Keratinocyte (primary cell): ENCODE measurements at regions not wholly inside any gene's neighbourhood (a gene's known extent, or its start where the extent isn't known, plus 50 kb on each side); places are given as distances from the start of the nearest gene placed in this dataset.

ENCODE experiments used
- EZH2 ChIP-seq: IDR thresholded peaks from one replicate; pipeline ENCODE4 v1.6.1; 2012; ENCODE audit warnings: inconsistent platforms, mild to moderate bottlenecking, low read length, moderate library complexity
- TF ChIP-seq, protein P1 (sequence below), 3 experiments: IDR thresholded peaks in 1 of 3; conservative IDR thresholded peaks in 1 of 3; optimal IDR thresholded peaks in 1 of 3; 2 replicates in 2 of 3; 3 replicates in 1 of 3; pipeline versions ENCODE3 to v1.5.1; 2011; ENCODE audit warnings: low read length in 3 of 3, mild to moderate bottlenecking in 3 of 3, moderate library complexity in 2 of 3, control low read depth in 1 of 3, inconsistent platforms in 1 of 3; ENCODE audit not compliant: insufficient read depth in 2 of 3; ENCODE audit errors: extremely low read depth in 1 of 3

- TF ChIP-seq, protein P1, sequence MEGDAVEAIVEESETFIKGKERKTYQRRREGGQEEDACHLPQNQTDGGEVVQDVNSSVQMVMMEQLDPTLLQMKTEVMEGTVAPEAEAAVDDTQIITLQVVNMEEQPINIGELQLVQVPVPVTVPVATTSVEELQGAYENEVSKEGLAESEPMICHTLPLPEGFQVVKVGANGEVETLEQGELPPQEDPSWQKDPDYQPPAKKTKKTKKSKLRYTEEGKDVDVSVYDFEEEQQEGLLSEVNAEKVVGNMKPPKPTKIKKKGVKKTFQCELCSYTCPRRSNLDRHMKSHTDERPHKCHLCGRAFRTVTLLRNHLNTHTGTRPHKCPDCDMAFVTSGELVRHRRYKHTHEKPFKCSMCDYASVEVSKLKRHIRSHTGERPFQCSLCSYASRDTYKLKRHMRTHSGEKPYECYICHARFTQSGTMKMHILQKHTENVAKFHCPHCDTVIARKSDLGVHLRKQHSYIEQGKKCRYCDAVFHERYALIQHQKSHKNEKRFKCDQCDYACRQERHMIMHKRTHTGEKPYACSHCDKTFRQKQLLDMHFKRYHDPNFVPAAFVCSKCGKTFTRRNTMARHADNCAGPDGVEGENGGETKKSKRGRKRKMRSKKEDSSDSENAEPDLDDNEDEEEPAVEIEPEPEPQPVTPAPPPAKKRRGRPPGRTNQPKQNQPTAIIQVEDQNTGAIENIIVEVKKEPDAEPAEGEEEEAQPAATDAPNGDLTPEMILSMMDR (optimal IDR thresholded peaks at IDR 0.05 in 1 of 3, IDR thresholded peaks at IDR 0.05 in 1 of 3, conservative IDR thresholded peaks at IDR 0.05 in 1 of 3; ENCODE audit: extremely low read depth in 1 of 3, insufficient read depth in 2 of 3, low read length in 3 of 3), result no peak
- no peak for TF ChIP-seq EZH2
Measured at GRCh38 chr18:51727780-51728179, 530.3 kb upstream of the MEX3C start.
